Panc1 (cell line): ENCODE measurements at regions not wholly inside any gene's neighbourhood (a gene's known extent, or its start where the extent isn't known, plus 50 kb on each side); places are given as distances from the start of the nearest gene placed in this dataset.

ENCODE experiments used
- ATAC-seq: fragments of 200-7000 bp; cut with Tn5 transposase; 2 replicates; pipeline ENCODE4 v1.9.1; 2020; ENCODE audit warnings: mild to moderate bottlenecking, moderate library complexity
- BruUV-seq: library from RNA; stranded (reverse); fragments of 400-500 nt; replicated peaks from 2 replicates; lab custom pipeline; 2021; lab: Mats Ljungman, UMichigan
- CTCF ChIA-PET: fragments of 300-600 bp; sonication (Branson Sonifier 250); formaldehyde crosslinking; loops from one replicate; lab custom pipeline; 2022; ENCODE audit warnings: antibody characterized with exemption; lab: Charles Lee
- POLR2A ChIA-PET: fragments of 300-600 bp; sonication (Branson Sonifier 250); formaldehyde crosslinking; loops from one replicate; lab custom pipeline; 2022; ENCODE audit warnings: antibody characterized with exemption; lab: Charles Lee
- DNase-seq: peaks from one replicate; pipeline ENCODE4 v3.0.0-alpha.2; 2010; ENCODE audit warnings: low read depth, low spot score
- H3K27ac ChIP-seq: 2 replicates; pipeline ENCODE4 v1.5.1; 2011; ENCODE audit warnings: mild to moderate bottlenecking, low read length, inconsistent platforms
- H3K27me3 ChIP-seq: fragments of 200-500 bp; sonication (Bioruptor generic); 2 replicates; pipeline ENCODE4 v1.6.0; 2014; ENCODE audit warnings: low read length, inconsistent platforms; ENCODE audit not compliant: control insufficient read depth, insufficient read depth
- H3K36me3 ChIP-seq: fragments of 200-500 bp; sonication (Bioruptor generic); 2 replicates; pipeline ENCODE4 v1.5.1; 2014; ENCODE audit warnings: inconsistent platforms, mild to moderate bottlenecking, low read length, moderate library complexity; ENCODE audit not compliant: control insufficient read depth, insufficient read depth
- H3K4me1 ChIP-seq: 2 replicates; pipeline ENCODE4 v1.5.1; 2011; ENCODE audit warnings: inconsistent platforms, mild to moderate bottlenecking, low read length, moderate library complexity; ENCODE audit not compliant: control insufficient read depth, insufficient read depth
- H3K4me3 ChIP-seq, 2 experiments: 2 replicates each; pipeline ENCODE4 v1.5.1; 2011 to 2012; ENCODE audit warnings: low read depth in 2 of 2, low read length in 2 of 2, mild to moderate bottlenecking in 2 of 2, inconsistent platforms in 1 of 2, moderate library complexity in 1 of 2
- H3K9me3 ChIP-seq: fragments of 200-500 bp; sonication (Bioruptor generic); 2 replicates; pipeline ENCODE4 v1.5.1; 2014; ENCODE audit warnings: low read depth, mild to moderate bottlenecking, inconsistent platforms, low read length, moderate library complexity; ENCODE audit not compliant: control insufficient read depth, insufficient read depth
- CTCF ChIP-seq: fragments of 450-650 bp; IDR thresholded peaks from 2 replicates; pipeline ENCODE4 v1.5.1; 2017; ENCODE audit warnings: mild to moderate bottlenecking
- POLR2AphosphoS5 ChIP-seq: IDR thresholded peaks from 2 replicates; pipeline ENCODE4 v1.6.1; 2012; ENCODE audit warnings: mild to moderate bottlenecking, low read depth, low read length, moderate library complexity
- REST ChIP-seq, 2 experiments: IDR thresholded peaks; 2 replicates each; pipeline ENCODE4 v1.6.1; 2011 to 2012; ENCODE audit warnings: low read depth in 2 of 2, control low read depth in 1 of 2, low read length in 1 of 2, mild to moderate bottlenecking in 1 of 2, moderate library complexity in 1 of 2; ENCODE audit not compliant: insufficient read depth in 1 of 2
- SIN3A ChIP-seq: IDR thresholded peaks from 2 replicates; pipeline ENCODE4 v1.6.1; 2012; ENCODE audit warnings: low read depth, mild to moderate bottlenecking, low read length, moderate library complexity, borderline replicate concordance; ENCODE audit not compliant: insufficient read depth
- TCF7L2 ChIP-seq: IDR thresholded peaks from 2 replicates; pipeline ENCODE4 v1.6.1; 2011; ENCODE audit warnings: mild to moderate bottlenecking, low read depth, low read length, inconsistent platforms
- in situ Hi-C: cut with HindIII; loops from 2 replicates; pipeline ENCODE4 v1.10.0; 2016; ENCODE audit warnings: low sequenced_read_pairs, low pct_unique_long_range_greater_than_20kb
- intact Hi-C: fragments of 100-400 bp; cut with micrococcal nuclease; formaldehyde crosslinking; loops from one replicate; pipeline ENCODE4 v1.10.0; 2022; ENCODE audit not compliant: unreplicated experiment

- H3K27ac ChIP-seq: no peak overlapping the region
- no peaks in the 10 kb centered on the region for H3K27me3 ChIP-seq
- DNase-seq: no peak
- no peak for ATAC-seq
- no peak overlapping the region for H3K4me3 ChIP-seq
- CTCF ChIA-PET: no interaction called here
- in situ Hi-C loops: no loop called here
- H3K9me3 ChIP-seq: no peaks in the 10 kb centered on the region
- no peak for TF ChIP-seq POLR2AphosphoS5
- no peak for TF ChIP-seq TCF7L2
- TF ChIP-seq REST (IDR thresholded peaks at IDR 0.05; ENCODE audit: insufficient read depth in 1 of 2, low read depth in 2 of 2, low read length in 1 of 2): no peak
- no peak for TF ChIP-seq SIN3A
- no peak for TF ChIP-seq CTCF
- BruUV-seq: no TSS peak
- POLR2A ChIA-PET: no interaction called here
- H3K4me1 ChIP-seq: no peaks in the 10 kb centered on the region
- H3K36me3 ChIP-seq: no peaks in the 10 kb centered on the region
- intact Hi-C loops: no loop called here
Observed at GRCh38 chr11:87897921-87898320, 277.3 kb downstream of the RAB38 start.

GRCh38 chr11:87897071-87897470, 278.2 kb downstream of the RAB38 start:
- ChIA-PET POLR2A (no interaction called here), CTCF (no interaction called here)
- no TSS peak for BruUV-seq
- H3K4me1 ChIP-seq: no peaks in the 10 kb centered on the region
- no peaks in the 10 kb centered on the region for H3K27me3 ChIP-seq
- intact Hi-C loops (no loop called here), in situ Hi-C loops (no loop called here)
- H3K27ac ChIP-seq: no peak overlapping the region
- ATAC-seq: no peak
- H3K9me3 ChIP-seq: no peaks in the 10 kb centered on the region
- H3K4me3 ChIP-seq: no peak overlapping the region
- TF ChIP-seq REST (IDR thresholded peaks at IDR 0.05; ENCODE audit: insufficient read depth in 1 of 2, low read depth in 2 of 2, low read length in 1 of 2): no peak
- no peak for TF ChIP-seq TCF7L2
- no peak for TF ChIP-seq SIN3A
- TF ChIP-seq CTCF: no peak
- TF ChIP-seq POLR2AphosphoS5: no peak
- H3K36me3 ChIP-seq: no peaks in the 10 kb centered on the region
- no peak for DNase-seq
